ENCODE measurements at regions not wholly inside any gene's neighbourhood (a gene's known extent, or its start where the extent isn't known, plus 50 kb on each side); places are given as distances from the start of the nearest gene placed in this dataset.

- no peak for DNase-seq
Measured at GRCh38 chr13:93144031-93144430, 82.6 kb upstream of the GPC6 start.

- no peak for DNase-seq
Measured at GRCh38 chr13:93145199-93145598, 81.4 kb upstream of the GPC6 start.

GRCh38 chr13:93146584-93147297, 79.9 kb upstream of the GPC6 start:
- no peak for DNase-seq

- DNase-seq = no peak
Measured at GRCh38 chr13:93147298-93147645, 79.3 kb upstream of the GPC6 start.

- DNase-seq = no peak
Measured at GRCh38 chr13:93147946-93148345, 78.7 kb upstream of the GPC6 start.

GRCh38 chr13:93151277-93151676, 75.3 kb upstream of the GPC6 start:
- DNase-seq = no peak

- no peak for DNase-seq
Measured at GRCh38 chr13:93158565-93158964, 68.0 kb upstream of the GPC6 start.

GRCh38 chr13:93169980-93170379, 56.6 kb upstream of the GPC6 start:
- no peak for DNase-seq

GRCh38 chr13:93172109-93172508, 54.5 kb upstream of the GPC6 start:
- no peak for DNase-seq

GRCh38 chr13:93173654-93174053, 53.0 kb upstream of the GPC6 start:
- no peak for DNase-seq

GRCh38 chr13:93174260-93174659, 52.3 kb upstream of the GPC6 start:
- no peak for DNase-seq

All from tongue (tissue), 1 donor.